WTC11 (cell line): ENCODE measurements at regions not wholly inside any gene's neighbourhood (a gene's known extent, or its start where the extent isn't known, plus 50 kb on each side); places are given as distances from the start of the nearest gene placed in this dataset.
"Not testable (repeated sequence)": the region's sequence is repeated elsewhere in the genome, so short reads cannot be mapped to it uniquely, and the experiment has no call there.

Experiments
- AR ChIP-seq: fragments of 250-450 bp; sonication (Bioruptor Pico); IDR thresholded peaks from 2 replicates; pipeline ENCODE4 v1.9.0; 2021; ENCODE audit warnings: mild to moderate bottlenecking
- CBFB ChIP-seq: sonication (generic); formaldehyde crosslinking; IDR thresholded peaks from 2 replicates; pipeline ENCODE4 v1.8.1; 2022; ENCODE audit warnings: mild to moderate bottlenecking, low read depth, missing genetic modification reagents
- CREB1 ChIP-seq: sonication (generic); formaldehyde crosslinking; IDR thresholded peaks from 2 replicates; pipeline ENCODE4 v1.8.0; 2023; ENCODE audit warnings: mild to moderate bottlenecking, missing genetic modification reagents
- CTCF ChIP-seq: fragments of 200-600 bp; IDR thresholded peaks from 2 replicates; pipeline ENCODE4 v1.8.0; 2022; ENCODE audit warnings: antibody characterized with exemption
- ELF4 ChIP-seq: sonication (generic); formaldehyde crosslinking; IDR thresholded peaks from 2 replicates; pipeline ENCODE4 v1.8.1; 2022; ENCODE audit warnings: low read depth, mild to moderate bottlenecking, moderate library complexity, missing genetic modification reagents
- ZNF138 ChIP-seq: sonication (generic); formaldehyde crosslinking; conservative IDR thresholded peaks from 2 replicates; pipeline ENCODE4 v1.8.1; 2022; ENCODE audit warnings: mild to moderate bottlenecking, moderate library complexity, missing genetic modification reagents
- ZNF416 ChIP-seq: fragments of 250-450 bp; sonication (Bioruptor Pico); IDR thresholded peaks from 2 replicates; pipeline ENCODE4 v1.9.0; 2021; ENCODE audit warnings: mild to moderate bottlenecking, inconsistent platforms
- TF ChIP-seq, protein P1 (sequence below): sonication (generic); formaldehyde crosslinking; IDR thresholded peaks from 2 replicates; pipeline ENCODE4 v1.8.0; 2022; ENCODE audit warnings: mild to moderate bottlenecking, missing genetic modification reagents
- TF ChIP-seq, protein P2 (sequence below): sonication (generic); formaldehyde crosslinking; IDR thresholded peaks from 2 replicates; pipeline ENCODE4 v1.8.1; 2022; ENCODE audit warnings: mild to moderate bottlenecking, missing genetic modification reagents, moderate library complexity, borderline replicate concordance

GRCh38 chrY:26360472-26360871 is 738.6 kb downstream of the CDY1 start:
- TF ChIP-seq, protein P1, sequence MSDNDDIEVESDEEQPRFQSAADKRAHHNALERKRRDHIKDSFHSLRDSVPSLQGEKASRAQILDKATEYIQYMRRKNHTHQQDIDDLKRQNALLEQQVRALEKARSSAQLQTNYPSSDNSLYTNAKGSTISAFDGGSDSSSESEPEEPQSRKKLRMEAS: not testable (repeated sequence)
- TF ChIP-seq, protein P2, sequence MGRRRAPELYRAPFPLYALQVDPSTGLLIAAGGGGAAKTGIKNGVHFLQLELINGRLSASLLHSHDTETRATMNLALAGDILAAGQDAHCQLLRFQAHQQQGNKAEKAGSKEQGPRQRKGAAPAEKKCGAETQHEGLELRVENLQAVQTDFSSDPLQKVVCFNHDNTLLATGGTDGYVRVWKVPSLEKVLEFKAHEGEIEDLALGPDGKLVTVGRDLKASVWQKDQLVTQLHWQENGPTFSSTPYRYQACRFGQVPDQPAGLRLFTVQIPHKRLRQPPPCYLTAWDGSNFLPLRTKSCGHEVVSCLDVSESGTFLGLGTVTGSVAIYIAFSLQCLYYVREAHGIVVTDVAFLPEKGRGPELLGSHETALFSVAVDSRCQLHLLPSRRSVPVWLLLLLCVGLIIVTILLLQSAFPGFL (CRISPR knock-in tag): not testable (repeated sequence)
- TF ChIP-seq CREB1 (CRISPR knock-in tag); CTCF; AR; ZNF416 (CRISPR knock-in tag); CBFB; ZNF138; ELF4 (CRISPR knock-in tag): not testable (repeated sequence)
